GM12864 (cell line): ENCODE measurements at regions not wholly inside any gene's neighbourhood (a gene's known extent, or its start where the extent isn't known, plus 50 kb on each side); places are given as distances from the start of the nearest gene placed in this dataset.

Source experiments
- DNase-seq: peaks from one replicate; pipeline ENCODE4 v3.0.0-alpha.2; 2011; ENCODE audit warnings: low read depth
- H3K4me3 ChIP-seq: 2 replicates; pipeline ENCODE4 v1.5.1; 2011; ENCODE audit warnings: mild to moderate bottlenecking, low read depth, low read length, control low read depth
- TF ChIP-seq, protein P1 (sequence below): IDR thresholded peaks from 2 replicates; pipeline ENCODE4 v1.5.1; 2011; ENCODE audit warnings: low read depth, mild to moderate bottlenecking, moderate library complexity, low read length, control low read depth, inconsistent platforms; ENCODE audit errors: missing control alignments

DNA sequence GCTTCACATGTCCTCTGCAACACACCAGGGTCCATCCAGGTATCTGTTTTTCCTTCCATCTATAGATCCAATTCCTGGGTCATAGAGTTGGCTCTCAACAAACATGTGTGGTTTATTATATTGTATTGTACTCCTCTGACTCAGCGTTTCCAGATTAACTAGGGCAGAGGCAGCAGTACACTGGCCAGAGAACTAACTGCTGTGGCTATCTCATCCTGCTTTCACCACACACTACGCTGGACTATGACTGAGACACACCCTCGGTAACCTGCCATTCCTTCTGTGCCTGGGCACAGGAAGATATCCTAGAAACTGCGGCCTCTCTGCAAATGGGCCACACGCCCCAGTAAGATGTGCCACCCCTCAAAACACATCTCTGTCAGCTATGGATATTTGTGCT, 159.8 kb upstream of the STK17B start:
- TF ChIP-seq, protein P1, sequence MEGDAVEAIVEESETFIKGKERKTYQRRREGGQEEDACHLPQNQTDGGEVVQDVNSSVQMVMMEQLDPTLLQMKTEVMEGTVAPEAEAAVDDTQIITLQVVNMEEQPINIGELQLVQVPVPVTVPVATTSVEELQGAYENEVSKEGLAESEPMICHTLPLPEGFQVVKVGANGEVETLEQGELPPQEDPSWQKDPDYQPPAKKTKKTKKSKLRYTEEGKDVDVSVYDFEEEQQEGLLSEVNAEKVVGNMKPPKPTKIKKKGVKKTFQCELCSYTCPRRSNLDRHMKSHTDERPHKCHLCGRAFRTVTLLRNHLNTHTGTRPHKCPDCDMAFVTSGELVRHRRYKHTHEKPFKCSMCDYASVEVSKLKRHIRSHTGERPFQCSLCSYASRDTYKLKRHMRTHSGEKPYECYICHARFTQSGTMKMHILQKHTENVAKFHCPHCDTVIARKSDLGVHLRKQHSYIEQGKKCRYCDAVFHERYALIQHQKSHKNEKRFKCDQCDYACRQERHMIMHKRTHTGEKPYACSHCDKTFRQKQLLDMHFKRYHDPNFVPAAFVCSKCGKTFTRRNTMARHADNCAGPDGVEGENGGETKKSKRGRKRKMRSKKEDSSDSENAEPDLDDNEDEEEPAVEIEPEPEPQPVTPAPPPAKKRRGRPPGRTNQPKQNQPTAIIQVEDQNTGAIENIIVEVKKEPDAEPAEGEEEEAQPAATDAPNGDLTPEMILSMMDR, result no peak
- DNase-seq, result no peak
- no peak overlapping the region for H3K4me3 ChIP-seq

- TF ChIP-seq, protein P1, result no peak
- DNase-seq, result no peak
- H3K4me3 ChIP-seq, result no peak overlapping the region
Measured at GRCh38 chr2:196331851-196332250, 160.5 kb upstream of the STK17B start.

- TF ChIP-seq, protein P1, result no peak
- no peak for DNase-seq
Measured at GRCh38 chr2:196333397-196333796, 162.0 kb upstream of the STK17B start.

DNA sequence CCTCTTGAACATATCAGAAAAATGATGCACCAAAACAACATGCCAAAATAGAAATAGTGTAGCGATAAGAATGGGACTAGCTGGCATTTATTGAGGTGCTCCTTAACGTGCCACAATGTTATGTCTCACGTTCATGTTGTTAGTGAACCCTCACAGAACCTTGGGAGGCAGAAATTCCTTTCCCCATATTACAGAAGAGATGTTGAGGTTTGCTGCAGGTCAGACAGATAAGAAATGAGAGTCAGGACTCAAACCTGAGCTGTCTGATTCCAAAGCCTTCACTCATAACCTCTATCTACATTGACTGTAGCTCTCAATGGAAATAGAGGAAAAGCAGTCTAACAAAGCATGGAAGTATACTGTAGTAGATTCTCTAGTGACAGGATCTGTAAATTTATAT, 163.3 kb upstream of the STK17B start:
- TF ChIP-seq, protein P1, result no peak
- no peak for DNase-seq
- no peak overlapping the region for H3K4me3 ChIP-seq

More at GRCh38 chr2:196333397-196333796, 162.0 kb upstream of the STK17B start:
- H3K4me3 ChIP-seq, result no peak overlapping the region

GRCh38 chr2:196335221-196335634, 163.8 kb upstream of the STK17B start:
- TF ChIP-seq, protein P1, result no peak
- no peak for DNase-seq
- no peak overlapping the region for H3K4me3 ChIP-seq

DNA sequence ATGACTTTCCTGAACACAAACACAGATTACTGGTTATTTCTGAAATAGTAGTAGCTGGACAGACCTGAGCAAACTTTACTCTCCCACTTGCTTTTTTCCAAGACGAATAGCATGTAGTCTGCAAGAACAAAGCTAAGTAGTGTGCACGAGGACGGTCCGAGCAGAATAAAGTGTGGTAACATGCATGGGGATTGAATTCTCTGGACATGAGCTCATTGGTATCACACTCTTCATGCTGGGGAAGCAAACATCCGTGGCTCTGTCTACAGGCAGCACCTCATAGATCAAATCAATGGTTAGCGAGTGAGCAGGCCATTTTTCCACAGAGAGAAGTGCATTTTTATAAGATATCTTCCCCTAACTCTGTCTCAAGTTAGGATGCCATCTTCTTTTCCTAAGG, 164.8 kb upstream of the STK17B start:
- TF ChIP-seq, protein P1, result no peak
- DNase-seq, result no peak
- H3K4me3 ChIP-seq, result no peak overlapping the region

- no peak for DNase-seq
- no peak overlapping the region for H3K4me3 ChIP-seq
- TF ChIP-seq, protein P1, result no peak
Measured at GRCh38 chr2:196336715-196337114, 165.3 kb upstream of the STK17B start.
